ENCODE measurements at regions not wholly inside any gene's neighbourhood (a gene's known extent, or its start where the extent isn't known, plus 50 kb on each side); places are given as distances from the start of the nearest gene placed in this dataset.

DNA sequence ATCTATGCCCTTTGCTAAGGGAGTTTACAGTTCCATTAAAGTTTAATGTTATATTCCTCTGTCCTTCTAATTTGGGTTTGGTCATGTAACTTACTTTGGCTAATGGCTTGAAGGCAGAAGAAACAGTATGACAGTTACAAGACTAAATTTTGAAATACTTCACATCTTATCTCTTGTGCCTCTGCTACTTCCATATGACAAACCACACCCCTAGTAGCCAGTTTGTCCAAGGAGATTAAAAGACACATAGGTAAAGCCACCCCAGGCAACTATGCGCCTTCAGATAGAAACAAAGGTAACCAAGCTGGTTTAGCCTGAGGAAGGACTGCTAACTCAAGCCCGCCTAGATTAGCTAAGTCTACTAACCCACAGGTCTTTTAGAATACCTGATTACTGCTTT lies 273.4 kb upstream of the MIR17HG start:
- no peaks in the 10 kb centered on the region for H3K27me3 ChIP-seq (ENCODE audit: control insufficient read depth in 2 of 2, insufficient read depth in 1 of 2, low read length in 1 of 2)
- no peaks in the 10 kb centered on the region for H3K36me3 ChIP-seq (ENCODE audit: control insufficient read depth in 2 of 2, insufficient read depth in 2 of 2, low read length in 1 of 2)
- H3K27ac ChIP-seq (ENCODE audit: low read depth in 1 of 2, low read length in 1 of 2) = no peak overlapping the region
- H3K9me3 ChIP-seq (ENCODE audit: control insufficient read depth in 2 of 2, insufficient read depth in 1 of 2, low read length in 1 of 2) = no peaks in the 10 kb centered on the region
- DNase-seq (ENCODE audit: low read depth in 6 of 9, low spot score in 9 of 9) = no peak
- WGBS = 94% methylated on average over 2 of the region's 2 CpGs
- H3K4me3 ChIP-seq (ENCODE audit: low read length in 2 of 2) = no peak overlapping the region
- no peaks in the 10 kb centered on the region for H3K4me1 ChIP-seq (ENCODE audit: control insufficient read depth in 2 of 2, insufficient read depth in 2 of 2, low read length in 2 of 2)

DNA sequence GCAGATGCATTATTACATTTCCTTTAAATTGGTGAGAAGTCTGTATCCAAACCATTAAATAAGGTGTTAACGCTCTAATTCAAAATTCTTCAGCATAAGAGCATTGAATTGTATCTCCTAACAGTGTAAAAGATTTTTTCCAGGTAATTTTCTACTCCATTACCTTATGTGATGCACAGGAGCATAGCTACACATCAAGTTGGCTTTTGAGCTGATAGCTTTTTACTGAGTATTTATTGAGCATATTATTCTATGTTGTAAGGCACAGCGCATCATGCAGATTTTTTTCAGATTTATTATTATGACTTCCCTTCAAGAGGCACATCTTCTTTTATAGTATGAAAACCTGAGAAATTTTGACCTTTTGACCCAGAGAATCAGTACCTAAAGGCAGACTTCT lies 270.7 kb upstream of the MIR17HG start:
- DNase-seq (ENCODE audit: low read depth in 6 of 9, low spot score in 9 of 9) = no peak
- H3K9me3 ChIP-seq (ENCODE audit: control insufficient read depth in 2 of 2, insufficient read depth in 1 of 2, low read length in 1 of 2) = no peaks in the 10 kb centered on the region
- no peak overlapping the region for H3K27ac ChIP-seq (ENCODE audit: low read depth in 1 of 2, low read length in 1 of 2)
- H3K4me1 ChIP-seq (ENCODE audit: control insufficient read depth in 2 of 2, insufficient read depth in 2 of 2, low read length in 2 of 2) = no peaks in the 10 kb centered on the region
- no peak overlapping the region for H3K4me3 ChIP-seq (ENCODE audit: low read length in 2 of 2)
- H3K27me3 ChIP-seq (ENCODE audit: control insufficient read depth in 2 of 2, insufficient read depth in 1 of 2, low read length in 1 of 2) = no peaks in the 10 kb centered on the region
- no peaks in the 10 kb centered on the region for H3K36me3 ChIP-seq (ENCODE audit: control insufficient read depth in 2 of 2, insufficient read depth in 2 of 2, low read length in 1 of 2)
- WGBS = 93% methylated on average over 2 of the region's 2 CpGs

- Histone ChIP-seq H3K27me3 (ENCODE audit: control insufficient read depth in 2 of 2, insufficient read depth in 1 of 2, low read length in 1 of 2) (no peaks in the 10 kb centered on the region), H3K27ac (ENCODE audit: low read depth in 1 of 2, low read length in 1 of 2) (no peak overlapping the region), H3K4me3 (ENCODE audit: low read length in 2 of 2) (no peak overlapping the region), H3K9me3 (ENCODE audit: control insufficient read depth in 2 of 2, insufficient read depth in 1 of 2, low read length in 1 of 2) (no peaks in the 10 kb centered on the region), H3K4me1 (ENCODE audit: control insufficient read depth in 2 of 2, insufficient read depth in 2 of 2, low read length in 2 of 2) (no peaks in the 10 kb centered on the region), H3K36me3 (ENCODE audit: control insufficient read depth in 2 of 2, insufficient read depth in 2 of 2, low read length in 1 of 2) (no peaks in the 10 kb centered on the region)
- no peak for DNase-seq (ENCODE audit: low read depth in 6 of 9, low spot score in 9 of 9)
- WGBS = 38% methylated on average over 4 of the region's 4 CpGs
Observed at GRCh38 chr13:91078093-91078679, 269.3 kb upstream of the MIR17HG start.

GRCh38 chr13:91079176-91079575 lies 268.3 kb upstream of the MIR17HG start:
- no peak for DNase-seq (ENCODE audit: low read depth in 6 of 9, low spot score in 9 of 9)
- 96% methylated on average over 2 of the region's 2 CpGs for WGBS
- H3K9me3 ChIP-seq (ENCODE audit: control insufficient read depth in 2 of 2, insufficient read depth in 1 of 2, low read length in 1 of 2) = no peaks in the 10 kb centered on the region
- H3K27ac ChIP-seq (ENCODE audit: low read depth in 1 of 2, low read length in 1 of 2) = no peak overlapping the region
- H3K4me3 ChIP-seq (ENCODE audit: low read length in 2 of 2) = no peak overlapping the region
- H3K36me3 ChIP-seq (ENCODE audit: control insufficient read depth in 2 of 2, insufficient read depth in 2 of 2, low read length in 1 of 2) = no peaks in the 10 kb centered on the region
- H3K4me1 ChIP-seq (ENCODE audit: control insufficient read depth in 2 of 2, insufficient read depth in 2 of 2, low read length in 2 of 2) = no peaks in the 10 kb centered on the region
- no peaks in the 10 kb centered on the region for H3K27me3 ChIP-seq (ENCODE audit: control insufficient read depth in 2 of 2, insufficient read depth in 1 of 2, low read length in 1 of 2)

GRCh38 chr13:91085127-91085526 lies 262.4 kb upstream of the MIR17HG start:
- DNase-seq (ENCODE audit: low read depth in 6 of 9, low spot score in 9 of 9) = no peak
- no peaks in the 10 kb centered on the region for H3K36me3 ChIP-seq (ENCODE audit: control insufficient read depth in 2 of 2, insufficient read depth in 2 of 2, low read length in 1 of 2)
- no peaks in the 10 kb centered on the region for H3K4me1 ChIP-seq (ENCODE audit: control insufficient read depth in 2 of 2, insufficient read depth in 2 of 2, low read length in 2 of 2)
- no peak overlapping the region for H3K4me3 ChIP-seq (ENCODE audit: low read length in 2 of 2)
- WGBS = 99% methylated on average over 1 of the region's 1 CpG
- no peaks in the 10 kb centered on the region for H3K27me3 ChIP-seq (ENCODE audit: control insufficient read depth in 2 of 2, insufficient read depth in 1 of 2, low read length in 1 of 2)
- no peaks in the 10 kb centered on the region for H3K9me3 ChIP-seq (ENCODE audit: control insufficient read depth in 2 of 2, insufficient read depth in 1 of 2, low read length in 1 of 2)
- H3K27ac ChIP-seq (ENCODE audit: low read depth in 1 of 2, low read length in 1 of 2) = no peak overlapping the region

- no peaks in the 10 kb centered on the region for H3K36me3 ChIP-seq (ENCODE audit: control insufficient read depth in 2 of 2, insufficient read depth in 2 of 2, low read length in 1 of 2)
- 66% methylated on average over 2 of the region's 2 CpGs for WGBS
- DNase-seq (ENCODE audit: low read depth in 6 of 9, low spot score in 9 of 9) = no peak
Observed at GRCh38 chr13:91086936-91087716, 260.4 kb upstream of the MIR17HG start.

DNA sequence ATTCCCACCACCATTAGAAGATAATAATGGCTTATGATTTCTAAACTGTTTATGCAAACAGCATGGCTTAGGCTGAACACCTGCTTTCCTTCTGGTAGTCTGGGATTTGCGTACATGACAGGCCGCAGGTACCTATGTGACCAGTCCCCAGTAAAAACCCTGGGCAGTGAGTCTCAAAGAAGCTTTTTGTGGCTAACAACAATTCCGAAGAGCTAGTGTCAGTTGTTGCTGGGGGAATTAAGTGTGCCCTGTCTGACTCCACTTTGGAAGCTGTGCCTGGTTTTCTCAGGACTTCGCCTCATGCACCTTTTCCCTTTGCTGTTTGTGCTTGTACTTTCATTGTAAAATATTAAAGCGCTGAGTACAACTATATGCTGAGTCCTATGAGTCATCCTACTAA lies 250.2 kb upstream of the MIR17HG start:
- Histone ChIP-seq H3K4me3 (ENCODE audit: low read length in 2 of 2) (no peak overlapping the region), H3K36me3 (ENCODE audit: control insufficient read depth in 2 of 2, insufficient read depth in 2 of 2, low read length in 1 of 2) (no peaks in the 10 kb centered on the region), H3K9me3 (ENCODE audit: control insufficient read depth in 2 of 2, insufficient read depth in 1 of 2, low read length in 1 of 2) (no peaks in the 10 kb centered on the region), H3K4me1 (ENCODE audit: control insufficient read depth in 2 of 2, insufficient read depth in 2 of 2, low read length in 2 of 2) (no peaks in the 10 kb centered on the region), H3K27me3 (ENCODE audit: control insufficient read depth in 2 of 2, insufficient read depth in 1 of 2, low read length in 1 of 2) (no peaks in the 10 kb centered on the region), H3K27ac (ENCODE audit: low read depth in 1 of 2, low read length in 1 of 2) (no peak overlapping the region)
- 96% methylated on average over 5 of the region's 5 CpGs for WGBS
- no peak for DNase-seq (ENCODE audit: low read depth in 6 of 9, low spot score in 9 of 9)

More at GRCh38 chr13:91086936-91087716, 260.4 kb upstream of the MIR17HG start:
- no peaks in the 10 kb centered on the region for H3K27me3 ChIP-seq (ENCODE audit: control insufficient read depth in 2 of 2, insufficient read depth in 1 of 2, low read length in 1 of 2)
- no peaks in the 10 kb centered on the region for H3K9me3 ChIP-seq (ENCODE audit: control insufficient read depth in 2 of 2, insufficient read depth in 1 of 2, low read length in 1 of 2)
- no peak overlapping the region for H3K4me3 ChIP-seq (ENCODE audit: low read length in 2 of 2)
- H3K4me1 ChIP-seq (ENCODE audit: control insufficient read depth in 2 of 2, insufficient read depth in 2 of 2, low read length in 2 of 2) = no peaks in the 10 kb centered on the region
- no peak overlapping the region for H3K27ac ChIP-seq (ENCODE audit: low read depth in 1 of 2, low read length in 1 of 2)

DNA sequence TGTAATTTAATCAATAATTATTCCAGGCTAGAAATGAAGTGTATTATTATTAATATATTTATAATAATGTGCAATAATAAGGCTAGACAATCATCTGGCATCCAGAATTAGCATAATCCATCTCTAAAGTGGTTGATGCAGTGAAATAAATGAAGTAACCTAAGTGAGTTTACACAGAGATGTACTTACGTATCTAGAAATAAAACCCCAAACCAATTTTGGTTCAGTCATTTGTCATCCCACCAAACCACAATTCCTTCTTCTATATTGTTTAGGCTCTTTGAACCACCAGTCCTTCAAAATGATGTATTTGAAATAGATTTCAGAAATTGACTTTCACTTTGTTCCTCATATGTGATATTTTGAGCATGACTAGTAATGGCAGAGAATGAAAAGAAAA lies 247.6 kb upstream of the MIR17HG start:
- no peak for DNase-seq (ENCODE audit: low read depth in 6 of 9, low spot score in 9 of 9)
- Histone ChIP-seq H3K27ac (ENCODE audit: low read depth in 1 of 2, low read length in 1 of 2) (no peak overlapping the region), H3K27me3 (ENCODE audit: control insufficient read depth in 2 of 2, insufficient read depth in 1 of 2, low read length in 1 of 2) (no peaks in the 10 kb centered on the region), H3K9me3 (ENCODE audit: control insufficient read depth in 2 of 2, insufficient read depth in 1 of 2, low read length in 1 of 2) (no peaks in the 10 kb centered on the region), H3K4me3 (ENCODE audit: low read length in 2 of 2) (no peak overlapping the region), H3K36me3 (ENCODE audit: control insufficient read depth in 2 of 2, insufficient read depth in 2 of 2, low read length in 1 of 2) (no peaks in the 10 kb centered on the region), H3K4me1 (ENCODE audit: control insufficient read depth in 2 of 2, insufficient read depth in 2 of 2, low read length in 2 of 2) (no peaks in the 10 kb centered on the region)
- 72% methylated on average over 1 of the region's 1 CpG for WGBS

- Histone ChIP-seq H3K27me3 (ENCODE audit: control insufficient read depth in 2 of 2, insufficient read depth in 1 of 2, low read length in 1 of 2) (no peaks in the 10 kb centered on the region), H3K36me3 (ENCODE audit: control insufficient read depth in 2 of 2, insufficient read depth in 2 of 2, low read length in 1 of 2) (no peaks in the 10 kb centered on the region), H3K9me3 (ENCODE audit: control insufficient read depth in 2 of 2, insufficient read depth in 1 of 2, low read length in 1 of 2) (no peaks in the 10 kb centered on the region), H3K4me3 (ENCODE audit: low read length in 2 of 2) (no peak overlapping the region), H3K4me1 (ENCODE audit: control insufficient read depth in 2 of 2, insufficient read depth in 2 of 2, low read length in 2 of 2) (no peaks in the 10 kb centered on the region), H3K27ac (ENCODE audit: low read depth in 1 of 2, low read length in 1 of 2) (no peak overlapping the region)
- DNase-seq (ENCODE audit: low read depth in 6 of 9, low spot score in 9 of 9) = no peak
Observed at GRCh38 chr13:91100944-91101343, 246.5 kb upstream of the MIR17HG start.

Measured in thymus (tissue), 11 donors.